ENCODE measurements at regions not wholly inside any gene's neighbourhood (a gene's known extent, or its start where the extent isn't known, plus 50 kb on each side); places are given as distances from the start of the nearest gene placed in this dataset.

DNA sequence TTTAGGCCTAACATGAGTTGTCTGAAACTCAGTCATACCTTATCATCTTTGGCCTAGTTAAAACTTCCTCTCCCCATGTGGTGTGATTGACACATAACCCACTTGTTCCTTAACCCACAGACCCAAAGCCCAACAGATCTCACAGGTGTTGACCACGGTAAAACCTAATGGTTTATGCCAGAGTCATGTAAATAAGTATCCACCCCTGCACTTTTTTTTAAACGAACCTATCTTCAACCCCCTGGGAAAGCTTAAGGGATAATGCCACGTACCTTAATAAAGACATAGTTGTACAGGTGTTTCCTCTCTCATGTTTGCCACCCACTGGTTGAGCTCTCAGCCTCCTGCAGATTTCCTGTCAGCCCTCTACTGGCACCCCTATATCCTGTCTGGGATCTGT is 709.3 kb upstream of the CCDC179 start:
- POLR2A ChIA-PET: no interaction called here
- ATAC-seq (ENCODE audit: low read depth): no peak
- no peak overlapping the region for H3K4me3 Mint-ChIP-seq

DNA sequence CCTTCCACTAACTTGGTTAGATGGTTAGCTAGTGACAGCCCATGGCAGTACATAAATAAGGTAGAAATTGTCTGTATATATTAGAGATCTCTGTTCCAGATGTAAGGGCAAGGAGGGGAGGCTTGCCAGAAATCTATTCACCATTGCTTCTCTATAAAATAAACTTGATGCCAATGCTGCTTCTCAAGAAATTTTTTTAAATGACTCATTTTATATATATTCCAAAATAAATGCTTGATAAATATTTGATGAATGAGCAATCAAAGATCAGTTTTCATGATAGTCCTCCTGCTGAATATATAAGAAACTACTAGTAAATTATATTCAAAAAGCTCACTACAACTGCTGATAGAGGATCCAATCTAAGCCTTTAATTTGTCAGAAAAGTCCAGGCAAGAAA is 710.6 kb upstream of the CCDC179 start:
- no peak for DNase-seq
- no peak overlapping the region for H3K27ac Mint-ChIP-seq
- no peaks in the 10 kb centered on the region for H3K9me3 Mint-ChIP-seq
- TF ChIP-seq, protein P1, sequence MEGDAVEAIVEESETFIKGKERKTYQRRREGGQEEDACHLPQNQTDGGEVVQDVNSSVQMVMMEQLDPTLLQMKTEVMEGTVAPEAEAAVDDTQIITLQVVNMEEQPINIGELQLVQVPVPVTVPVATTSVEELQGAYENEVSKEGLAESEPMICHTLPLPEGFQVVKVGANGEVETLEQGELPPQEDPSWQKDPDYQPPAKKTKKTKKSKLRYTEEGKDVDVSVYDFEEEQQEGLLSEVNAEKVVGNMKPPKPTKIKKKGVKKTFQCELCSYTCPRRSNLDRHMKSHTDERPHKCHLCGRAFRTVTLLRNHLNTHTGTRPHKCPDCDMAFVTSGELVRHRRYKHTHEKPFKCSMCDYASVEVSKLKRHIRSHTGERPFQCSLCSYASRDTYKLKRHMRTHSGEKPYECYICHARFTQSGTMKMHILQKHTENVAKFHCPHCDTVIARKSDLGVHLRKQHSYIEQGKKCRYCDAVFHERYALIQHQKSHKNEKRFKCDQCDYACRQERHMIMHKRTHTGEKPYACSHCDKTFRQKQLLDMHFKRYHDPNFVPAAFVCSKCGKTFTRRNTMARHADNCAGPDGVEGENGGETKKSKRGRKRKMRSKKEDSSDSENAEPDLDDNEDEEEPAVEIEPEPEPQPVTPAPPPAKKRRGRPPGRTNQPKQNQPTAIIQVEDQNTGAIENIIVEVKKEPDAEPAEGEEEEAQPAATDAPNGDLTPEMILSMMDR (IDR thresholded peaks at IDR 0.05): no peak
- H3K4me3 Mint-ChIP-seq: no peak overlapping the region
- H3K27me3 Mint-ChIP-seq: no peaks in the 10 kb centered on the region
- H3K4me1 Mint-ChIP-seq: peaks cover 6% of the 10 kb centered on the region
- ChIA-PET CTCF (no interaction called here), POLR2A (no interaction called here)
- H3K36me3 Mint-ChIP-seq (ENCODE audit: low read depth): no peaks in the 10 kb centered on the region
- intact Hi-C loops (cut with micrococcal nuclease): no loop called here
- ATAC-seq (ENCODE audit: low read depth): no peak

More for the DNA sequence above, 709.3 kb upstream of the CCDC179 start:
- CTCF ChIA-PET: no interaction called here
- DNase-seq: no peak
- no peak overlapping the region for H3K27ac Mint-ChIP-seq
- intact Hi-C loops (cut with micrococcal nuclease): no loop called here
- no peaks in the 10 kb centered on the region for H3K27me3 Mint-ChIP-seq
- H3K9me3 Mint-ChIP-seq: no peaks in the 10 kb centered on the region
- H3K36me3 Mint-ChIP-seq (ENCODE audit: low read depth): no peaks in the 10 kb centered on the region
- TF ChIP-seq, protein P1 (IDR thresholded peaks at IDR 0.05): no peak
- H3K4me1 Mint-ChIP-seq: peaks cover 6% of the 10 kb centered on the region

DNA sequence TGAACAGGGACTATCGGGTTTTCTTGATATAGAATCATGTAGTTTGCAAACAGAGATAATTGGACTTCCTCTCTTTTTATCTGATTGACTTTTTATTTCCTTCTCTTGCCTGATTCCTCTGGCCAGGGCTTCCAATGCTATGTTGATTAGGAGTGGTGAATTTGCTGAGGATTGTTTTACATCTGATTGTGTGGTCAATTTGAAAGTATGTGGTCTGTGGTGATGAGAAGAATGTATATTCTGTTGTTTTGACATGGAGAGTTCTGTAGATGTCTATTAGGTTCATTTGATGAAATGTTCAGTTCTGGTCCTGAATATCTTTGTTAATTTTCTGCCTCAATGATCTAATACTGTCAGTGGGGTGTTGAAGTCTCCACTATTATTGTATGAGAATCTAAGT is 713.2 kb upstream of the CCDC179 start:
- ChIA-PET CTCF (no interaction called here), POLR2A (no interaction called here)
- intact Hi-C loops (cut with micrococcal nuclease): no loop called here
- H3K27ac Mint-ChIP-seq: no peak overlapping the region
- H3K27me3 Mint-ChIP-seq: no peaks in the 10 kb centered on the region
- H3K4me1 Mint-ChIP-seq: peaks cover 6% of the 10 kb centered on the region
- no peaks in the 10 kb centered on the region for H3K36me3 Mint-ChIP-seq (ENCODE audit: low read depth)
- H3K4me3 Mint-ChIP-seq: no peak overlapping the region
- DNase-seq (no peak), ATAC-seq (ENCODE audit: low read depth) (no peak)
- H3K9me3 Mint-ChIP-seq: no peaks in the 10 kb centered on the region
- TF ChIP-seq, protein P1 (IDR thresholded peaks at IDR 0.05): no peak

DNA sequence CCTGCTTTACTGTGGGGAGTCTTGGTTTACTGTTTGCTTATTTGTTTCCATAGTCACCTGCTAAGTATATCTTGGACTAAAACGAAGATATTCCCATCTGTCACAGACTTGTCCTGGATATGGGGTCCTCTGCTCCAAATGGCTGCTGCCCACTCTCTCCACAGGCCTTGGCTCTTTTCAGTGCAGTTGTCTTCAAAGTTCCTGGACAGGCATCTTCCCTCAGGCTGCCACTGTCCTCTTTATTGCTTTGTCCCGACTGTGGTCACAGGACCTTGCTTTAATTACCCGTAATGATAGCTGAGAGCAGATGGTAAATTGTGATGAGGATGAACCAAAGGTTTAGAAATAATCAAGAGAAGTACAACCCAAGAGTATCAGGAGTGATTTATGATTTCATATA is 713.9 kb upstream of the CCDC179 start:
- H3K4me1 Mint-ChIP-seq: peaks cover 6% of the 10 kb centered on the region
- no peaks in the 10 kb centered on the region for H3K27me3 Mint-ChIP-seq
- TF ChIP-seq, protein P1 (IDR thresholded peaks at IDR 0.05): no peak
- ChIA-PET CTCF (no interaction called here), POLR2A (no interaction called here)
- no peak for DNase-seq
- H3K27ac Mint-ChIP-seq: no peak overlapping the region
- H3K36me3 Mint-ChIP-seq (ENCODE audit: low read depth): no peaks in the 10 kb centered on the region
- H3K4me3 Mint-ChIP-seq: no peak overlapping the region
- intact Hi-C loops (cut with micrococcal nuclease): no loop called here
- no peak for ATAC-seq (ENCODE audit: low read depth)
- H3K9me3 Mint-ChIP-seq: no peaks in the 10 kb centered on the region

DNA sequence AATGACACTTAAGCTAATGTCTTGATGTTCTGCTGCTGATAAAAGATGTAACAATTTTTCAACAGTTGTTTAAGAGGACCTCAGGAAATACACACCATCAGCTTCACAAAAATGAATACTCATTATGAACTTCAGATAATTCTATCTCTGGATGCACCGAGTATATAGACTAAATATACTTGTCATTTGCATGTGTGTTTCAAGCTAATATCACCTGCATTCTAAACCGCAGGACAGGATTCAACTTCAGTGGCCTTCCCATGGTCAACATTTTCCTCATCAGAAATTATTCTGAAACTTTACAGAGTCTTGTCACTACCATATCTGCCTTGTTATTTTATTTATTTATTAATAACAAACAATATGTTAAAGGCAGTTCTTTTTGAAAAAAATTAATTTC is 717.0 kb upstream of the CCDC179 start:
- ChIA-PET CTCF (no interaction called here), POLR2A (no interaction called here)
- H3K27ac Mint-ChIP-seq: no peak overlapping the region
- TF ChIP-seq, protein P1 (IDR thresholded peaks at IDR 0.05): no peak
- no peak overlapping the region for H3K4me3 Mint-ChIP-seq
- H3K4me1 Mint-ChIP-seq: no peaks in the 10 kb centered on the region
- no peaks in the 10 kb centered on the region for H3K36me3 Mint-ChIP-seq (ENCODE audit: low read depth)
- no peak for ATAC-seq (ENCODE audit: low read depth)
- no peak for DNase-seq
- no peaks in the 10 kb centered on the region for H3K27me3 Mint-ChIP-seq
- intact Hi-C loops (cut with micrococcal nuclease): no loop called here
- H3K9me3 Mint-ChIP-seq: no peaks in the 10 kb centered on the region
